ENCODE measurements at regions not wholly inside any gene's neighbourhood (a gene's known extent, or its start where the extent isn't known, plus 50 kb on each side); places are given as distances from the start of the nearest gene placed in this dataset.

GRCh38 chr5:143730112-143730801, 81.7 kb upstream of the HMHB1 start:
- DNase-seq (ENCODE audit: low read depth, low spot score), result no peak

DNA sequence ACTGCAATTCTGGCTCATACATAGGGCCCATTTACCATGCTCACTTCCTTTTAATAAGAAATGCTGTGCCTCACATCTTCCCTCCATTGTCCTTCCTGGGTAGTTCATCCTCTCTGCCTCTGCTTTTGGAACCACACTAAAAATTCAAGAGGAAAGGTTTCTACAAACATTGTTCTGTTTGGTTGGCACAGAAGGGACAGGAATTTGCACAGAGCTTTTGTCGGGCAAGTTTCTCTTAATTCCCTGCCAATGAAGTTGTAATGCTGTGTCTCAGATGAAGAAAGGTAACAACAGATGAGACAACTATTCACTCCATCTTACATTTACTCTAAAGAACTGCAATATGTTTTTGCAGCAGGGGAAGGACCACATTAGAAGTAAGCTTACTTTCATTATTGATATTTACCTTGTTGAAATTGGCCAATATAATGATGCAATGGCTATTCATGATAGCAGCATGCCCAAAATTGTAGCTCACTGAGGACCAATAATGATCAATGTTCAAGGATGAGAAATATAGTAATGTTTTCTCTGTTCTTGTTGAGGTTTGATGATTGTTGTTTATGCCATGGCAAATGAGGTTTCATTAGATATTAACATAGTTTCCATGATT, 82.5 kb upstream of the HMHB1 start:
- no peak for DNase-seq (ENCODE audit: low read depth, low spot score)

DNA sequence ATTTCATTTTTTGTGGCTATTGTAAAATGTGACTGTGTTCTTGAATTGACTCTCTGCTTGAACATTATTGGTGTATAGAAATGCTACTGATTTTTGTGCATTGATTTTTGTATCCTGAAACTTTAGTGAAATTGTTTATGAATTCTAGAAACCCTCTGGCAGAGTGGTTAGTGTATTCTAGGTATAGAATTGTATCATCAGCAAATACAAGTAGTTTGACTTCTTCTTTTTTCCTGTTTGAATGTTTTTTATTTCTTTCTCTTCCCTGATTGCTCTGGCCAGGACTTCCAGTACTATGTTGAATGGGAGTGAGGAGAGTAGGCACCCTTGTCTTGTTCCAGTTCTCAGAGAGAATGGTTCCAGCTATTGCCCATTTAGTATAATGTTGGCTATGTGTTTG, 88.8 kb upstream of the HMHB1 start:
- no peak for DNase-seq (ENCODE audit: low read depth, low spot score)

GRCh38 chr5:143721925-143722324, 90.0 kb upstream of the HMHB1 start:
- DNase-seq (ENCODE audit: low read depth, low spot score), result peak; percentile 16

DNA sequence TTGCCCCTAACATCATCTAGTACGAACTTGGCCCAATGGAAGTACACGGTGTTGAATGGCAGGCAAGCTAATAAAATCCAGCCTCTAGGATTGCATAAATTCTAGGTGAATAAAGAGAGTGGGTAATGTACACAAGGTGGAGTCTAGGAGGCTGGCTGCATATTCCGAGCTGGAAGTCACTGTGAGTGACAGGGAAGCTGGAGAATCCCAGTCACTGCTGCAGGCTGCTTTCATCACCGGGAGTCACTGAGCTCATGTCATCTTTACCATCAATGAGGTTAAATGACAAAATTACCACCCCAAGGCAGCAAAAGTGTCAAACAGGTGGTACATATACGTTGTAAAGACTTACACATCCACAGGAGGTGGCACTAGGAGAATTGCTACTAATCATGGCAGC, 91.3 kb upstream of the HMHB1 start:
- no peak for DNase-seq (ENCODE audit: low read depth, low spot score)

- peak; percentile 85 for DNase-seq (ENCODE audit: low read depth, low spot score)
Measured at GRCh38 chr5:143717400-143717799, 94.6 kb upstream of the HMHB1 start.

DNA sequence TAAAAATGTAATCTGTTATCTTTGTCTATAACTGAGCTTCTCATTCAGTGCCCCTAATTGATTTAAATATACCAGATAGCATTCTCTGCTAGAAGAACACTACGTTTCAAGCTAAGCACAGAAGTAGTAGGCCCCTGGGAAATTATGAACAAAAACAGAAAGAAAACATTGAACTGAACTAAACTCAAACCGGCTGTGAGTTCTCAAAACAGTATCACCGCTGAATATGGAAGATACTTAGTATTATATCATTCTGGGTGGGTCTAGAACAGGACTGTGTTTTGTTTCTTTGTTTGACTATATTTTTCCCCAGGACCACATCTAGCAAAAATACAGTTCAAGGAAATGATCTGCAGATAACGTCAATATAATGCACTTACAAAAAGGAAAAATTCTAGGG, 95.1 kb upstream of the HMHB1 start:
- DNase-seq (ENCODE audit: low read depth, low spot score), result no peak

- no peak for DNase-seq (ENCODE audit: low read depth, low spot score)
Measured at GRCh38 chr5:143715616-143716015, 96.3 kb upstream of the HMHB1 start.

DNA sequence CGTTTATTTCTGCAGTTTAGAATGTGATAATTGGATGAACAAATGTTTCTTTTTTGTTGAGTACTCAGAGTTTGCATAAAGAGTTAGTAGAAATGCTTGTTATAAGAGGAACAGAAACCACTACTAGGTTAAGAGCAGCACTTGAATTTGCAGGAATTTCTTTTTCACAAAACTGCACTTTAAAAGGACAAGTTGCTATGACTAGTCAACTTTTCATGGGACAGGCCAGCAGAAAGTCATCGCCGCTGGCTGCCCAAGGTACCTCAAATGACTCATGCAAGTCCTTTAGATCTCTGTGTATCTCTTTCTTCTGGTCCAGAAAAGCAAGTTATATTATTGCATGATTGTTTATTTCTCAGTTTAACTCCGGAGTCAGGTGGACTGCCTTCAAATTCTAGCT, 97.3 kb upstream of the HMHB1 start:
- DNase-seq (ENCODE audit: low read depth, low spot score), result no peak

DNA sequence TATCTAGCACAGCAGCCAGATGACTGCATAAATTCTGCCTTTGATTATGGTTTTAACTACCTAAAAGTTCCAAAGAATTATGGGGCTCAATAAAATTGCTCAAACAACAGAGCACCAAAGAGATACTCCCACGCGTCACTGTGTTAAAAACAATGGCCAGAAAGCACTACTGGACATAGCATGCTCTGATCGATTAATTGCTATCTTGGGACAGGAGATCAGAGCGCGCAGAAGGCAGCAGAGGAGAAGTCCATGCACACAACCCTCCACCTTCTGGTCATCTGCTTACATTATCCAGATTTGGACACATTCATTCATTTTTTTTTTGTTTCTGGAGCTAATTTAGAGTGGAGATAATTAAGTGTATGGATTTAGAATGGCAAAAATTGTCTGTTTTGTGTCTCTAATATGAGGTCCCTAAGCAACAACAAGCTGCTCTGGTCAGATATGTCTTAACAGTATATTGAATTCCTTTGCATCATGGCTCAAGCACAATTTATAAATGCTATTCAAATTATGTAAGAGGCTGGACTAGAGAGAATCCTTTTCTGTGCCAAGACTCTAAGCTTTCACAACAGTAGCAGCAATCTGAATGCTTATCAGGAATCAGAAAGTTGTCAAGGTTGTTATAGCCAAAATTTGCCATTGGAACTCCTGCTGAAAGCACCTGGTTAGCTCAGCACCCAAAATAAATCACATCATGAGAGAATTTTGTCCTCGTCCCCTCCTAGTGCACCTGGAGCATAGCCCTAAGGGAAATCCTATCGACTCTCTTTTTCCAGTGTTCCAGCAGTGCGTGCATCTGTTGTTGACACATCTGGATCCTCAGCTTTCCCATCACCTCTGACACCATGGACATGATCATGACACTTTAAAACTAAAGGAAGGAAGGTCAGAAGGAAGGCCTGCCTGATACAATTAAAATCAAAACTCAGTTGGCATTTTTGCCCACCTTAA, 98.6 kb upstream of the HMHB1 start:
- DNase-seq (ENCODE audit: low read depth, low spot score), result no peak

DNA sequence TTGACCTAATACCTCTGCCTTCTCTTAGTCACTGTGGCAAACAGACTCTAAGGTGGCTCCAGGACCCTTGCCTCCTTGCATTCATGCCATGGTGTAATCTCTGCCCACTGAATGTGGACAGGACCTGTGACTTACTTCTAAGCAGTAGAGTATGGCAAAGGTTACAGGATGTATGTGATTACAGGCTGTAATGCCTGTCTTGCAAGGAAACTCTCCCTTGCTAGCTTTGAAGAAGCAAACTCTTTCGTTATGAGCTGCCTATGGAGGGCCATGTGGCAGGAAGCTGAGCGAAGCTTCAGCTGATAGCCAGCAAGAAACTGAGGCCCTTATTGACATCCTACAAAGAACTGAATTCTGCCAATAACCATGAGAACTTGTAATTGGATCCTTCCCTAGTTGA, 103.3 kb upstream of the HMHB1 start:
- DNase-seq (ENCODE audit: low read depth, low spot score), result no peak

- peak; percentile 80 for DNase-seq (ENCODE audit: low read depth, low spot score)
Measured at GRCh38 chr5:143707806-143708205, 104.2 kb upstream of the HMHB1 start.

DNA sequence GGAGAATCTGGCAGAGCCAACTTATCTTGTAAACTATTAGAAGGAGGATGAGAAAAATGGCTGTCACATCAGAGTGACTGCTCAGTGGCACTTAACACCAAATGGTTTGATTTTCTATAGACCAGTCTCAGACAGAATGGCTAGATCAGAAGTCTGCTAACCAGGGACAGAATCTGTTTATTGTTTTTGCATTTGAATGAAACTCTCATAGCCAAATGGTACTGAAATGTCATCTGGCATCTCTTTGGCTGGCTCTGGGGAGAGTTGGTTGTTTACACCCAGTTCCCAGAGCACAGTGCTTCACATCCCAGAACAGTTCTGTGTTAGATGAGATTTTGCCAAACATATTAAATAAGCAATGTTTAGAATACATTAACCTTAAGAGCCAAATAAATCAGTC, 106.6 kb upstream of the HMHB1 start:
- no peak for DNase-seq (ENCODE audit: low read depth, low spot score)

- no peak for DNase-seq (ENCODE audit: low read depth, low spot score)
Measured at GRCh38 chr5:143703659-143704058, 108.3 kb upstream of the HMHB1 start.

DNA sequence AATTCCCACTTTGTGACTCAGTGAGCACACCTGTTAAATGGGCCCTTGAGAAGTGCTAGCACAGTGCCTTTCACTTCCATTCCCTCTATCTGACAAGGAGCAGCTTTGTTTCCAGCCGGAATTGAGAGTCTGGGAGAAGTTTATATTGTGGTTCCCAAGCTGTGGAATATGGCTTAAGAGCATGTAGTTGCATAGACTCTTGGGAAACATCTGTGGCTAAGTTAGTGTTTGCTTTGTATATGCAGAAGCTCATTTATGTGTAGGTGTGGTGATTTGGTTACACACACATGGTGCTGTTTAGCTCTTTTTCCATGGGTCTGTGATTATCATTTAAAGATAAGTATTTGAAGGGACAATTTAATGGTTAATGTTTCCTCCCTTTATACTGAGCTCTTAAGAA, 110.5 kb upstream of the HMHB1 start:
- no peak for DNase-seq (ENCODE audit: low read depth, low spot score)

DNA sequence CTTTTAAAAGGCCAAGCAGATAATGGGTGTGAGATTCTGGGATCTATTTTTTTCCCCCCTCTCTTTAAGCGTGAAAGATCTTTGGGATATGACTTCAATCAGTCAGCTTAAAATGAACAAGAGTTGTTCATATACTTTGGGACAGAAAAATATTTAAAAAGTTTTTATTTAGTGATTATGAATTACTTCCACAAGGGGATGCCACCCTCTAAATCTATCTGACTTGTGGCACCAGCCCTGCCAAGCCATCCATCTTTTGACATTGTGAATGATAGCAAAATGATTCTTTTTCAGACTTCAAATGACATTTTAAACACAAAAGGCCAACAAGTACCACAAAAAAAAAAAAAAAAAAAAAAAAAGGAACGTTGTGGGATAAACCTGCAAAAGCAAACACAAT, 111.0 kb upstream of the HMHB1 start:
- DNase-seq (ENCODE audit: low read depth, low spot score), result no peak

DNA sequence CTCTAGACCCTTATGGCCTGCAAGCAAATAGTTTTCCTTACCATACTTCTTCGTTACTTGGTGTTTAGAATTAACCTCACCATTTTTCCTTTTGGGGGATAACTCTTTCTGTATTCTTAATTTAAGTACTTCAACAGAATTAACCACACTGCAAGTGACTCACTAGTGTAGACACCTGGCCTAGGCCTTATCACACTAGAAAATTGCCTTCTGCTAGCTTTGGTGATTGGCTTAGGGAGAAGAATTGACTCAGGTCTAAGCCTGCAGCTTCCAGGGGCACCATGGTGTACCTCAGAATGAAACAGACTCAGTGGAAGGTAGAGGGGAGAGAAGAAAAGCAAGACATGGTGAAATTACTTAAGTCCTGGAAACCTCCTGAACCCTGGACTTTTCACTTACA, 112.8 kb upstream of the HMHB1 start:
- DNase-seq (ENCODE audit: low read depth, low spot score), result no peak

DNA sequence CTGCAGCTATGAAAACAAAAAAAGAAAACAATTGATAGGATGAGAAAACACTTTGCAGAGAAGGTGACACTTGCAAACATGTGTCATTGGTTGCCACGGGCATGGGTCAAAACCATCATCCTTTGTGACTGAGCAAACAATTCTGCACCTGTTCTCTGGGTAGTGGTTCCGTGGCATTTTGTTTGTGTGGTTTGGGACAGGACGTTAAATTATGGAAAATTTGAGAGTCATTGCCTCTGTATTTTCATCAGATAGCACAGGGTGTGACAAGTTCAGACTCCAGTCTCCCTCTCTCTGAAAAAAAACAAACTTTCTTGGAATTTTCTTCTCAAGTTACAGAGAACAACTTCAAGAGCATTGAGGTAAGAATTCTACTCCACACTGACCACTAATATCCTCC, 113.4 kb upstream of the HMHB1 start:
- DNase-seq (ENCODE audit: low read depth, low spot score), result no peak

GRCh38 chr5:143696921-143697320, 115.0 kb upstream of the HMHB1 start:
- DNase-seq (ENCODE audit: low read depth, low spot score), result no peak

DNA sequence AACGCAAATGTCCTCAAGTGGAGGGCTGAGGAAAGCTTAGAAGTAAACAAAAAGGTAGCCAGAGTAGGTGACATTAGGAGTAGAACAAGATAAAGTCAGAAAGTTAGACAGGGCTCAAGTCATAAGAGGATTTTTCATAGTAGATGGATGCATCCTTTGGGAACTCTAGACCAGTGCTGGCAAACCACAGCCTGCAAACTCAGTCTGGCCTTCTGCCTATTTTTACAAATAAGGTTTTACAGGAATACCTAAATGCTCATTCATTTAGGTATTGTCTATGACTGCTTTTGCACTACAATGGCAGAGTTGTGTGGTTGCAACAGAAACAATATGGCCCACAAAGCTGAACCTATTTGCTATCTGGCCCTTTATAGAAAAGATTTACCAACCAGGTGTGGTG, 116.0 kb upstream of the HMHB1 start:
- no peak for DNase-seq (ENCODE audit: low read depth, low spot score)

DNA sequence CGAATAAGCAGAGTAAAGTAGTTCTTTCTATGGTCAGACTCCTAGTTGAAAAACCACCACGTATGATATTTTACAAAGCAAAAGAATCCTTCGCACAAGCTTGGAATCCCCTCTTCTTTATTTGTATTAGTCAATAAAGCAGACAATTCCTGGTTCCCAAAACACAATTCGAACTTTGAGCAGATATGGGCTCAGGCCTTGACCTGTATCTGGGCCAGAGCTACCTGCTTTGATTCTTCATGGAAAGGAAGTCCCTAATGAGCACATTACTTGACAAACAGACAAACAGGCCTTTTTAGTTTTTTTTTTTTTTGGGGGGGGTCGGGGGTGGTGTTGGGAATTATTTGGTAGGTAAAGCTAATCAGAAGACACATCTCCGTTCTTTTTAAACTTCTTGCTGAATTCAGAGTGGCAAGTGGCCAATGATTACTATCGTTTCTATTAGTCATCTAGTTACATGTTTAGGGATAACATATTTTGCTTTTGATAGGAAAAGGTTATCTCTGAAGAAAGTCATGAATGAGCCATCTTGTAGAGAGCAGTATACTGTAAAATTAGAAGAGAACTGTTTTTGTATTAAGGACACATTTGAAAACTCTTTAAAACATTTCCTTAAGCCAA, 116.6 kb upstream of the HMHB1 start:
- no peak for DNase-seq (ENCODE audit: low read depth, low spot score)

- DNase-seq (ENCODE audit: low read depth, low spot score), result no peak
Measured at GRCh38 chr5:143694357-143694756, 117.6 kb upstream of the HMHB1 start.
